ENCODE measurements at regions not wholly inside any gene's neighbourhood (a gene's known extent, or its start where the extent isn't known, plus 50 kb on each side); places are given as distances from the start of the nearest gene placed in this dataset.

DNA sequence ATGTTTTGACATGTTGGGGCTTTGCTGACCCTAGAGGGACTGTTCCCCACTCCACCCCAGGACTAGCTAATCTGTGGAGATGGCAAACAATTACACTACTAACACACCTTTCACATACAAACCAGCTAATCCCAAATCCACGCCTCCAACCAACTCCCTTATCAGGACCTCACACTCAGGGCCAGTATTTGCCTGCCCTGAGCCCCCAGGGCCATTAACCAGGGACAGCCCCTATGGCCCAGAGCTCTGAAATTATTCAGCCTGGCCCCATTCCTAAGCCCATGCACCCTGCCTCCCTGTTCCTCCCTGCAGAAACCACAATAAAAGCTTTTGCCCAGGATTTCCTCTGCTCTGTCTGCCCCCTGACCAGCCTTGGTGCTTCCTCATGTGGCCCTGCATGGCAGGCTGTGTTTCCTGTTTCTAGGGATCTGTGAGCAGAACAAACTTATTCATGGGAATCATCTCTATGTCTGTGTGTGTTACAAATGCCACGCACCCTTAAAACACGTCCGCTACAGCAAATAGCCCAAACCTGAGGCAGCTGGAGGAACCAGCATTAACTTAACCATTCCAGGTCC is 121.2 kb downstream of the PXDC1 start:
- ATAC-seq, result no peak
- DNase-seq, result no peak
- no peaks in the 10 kb centered on the region for H3K9me3 Mint-ChIP-seq
- peaks cover 32% of the 10 kb centered on the region for H3K27me3 Mint-ChIP-seq (ENCODE audit: low read depth)
- H3K4me3 Mint-ChIP-seq, result no peak overlapping the region
- H3K4me1 Mint-ChIP-seq (ENCODE audit: low read depth), result peaks cover 3% of the 10 kb centered on the region
- no peaks in the 10 kb centered on the region for H3K36me3 Mint-ChIP-seq (ENCODE audit: insufficient read depth)

DNA sequence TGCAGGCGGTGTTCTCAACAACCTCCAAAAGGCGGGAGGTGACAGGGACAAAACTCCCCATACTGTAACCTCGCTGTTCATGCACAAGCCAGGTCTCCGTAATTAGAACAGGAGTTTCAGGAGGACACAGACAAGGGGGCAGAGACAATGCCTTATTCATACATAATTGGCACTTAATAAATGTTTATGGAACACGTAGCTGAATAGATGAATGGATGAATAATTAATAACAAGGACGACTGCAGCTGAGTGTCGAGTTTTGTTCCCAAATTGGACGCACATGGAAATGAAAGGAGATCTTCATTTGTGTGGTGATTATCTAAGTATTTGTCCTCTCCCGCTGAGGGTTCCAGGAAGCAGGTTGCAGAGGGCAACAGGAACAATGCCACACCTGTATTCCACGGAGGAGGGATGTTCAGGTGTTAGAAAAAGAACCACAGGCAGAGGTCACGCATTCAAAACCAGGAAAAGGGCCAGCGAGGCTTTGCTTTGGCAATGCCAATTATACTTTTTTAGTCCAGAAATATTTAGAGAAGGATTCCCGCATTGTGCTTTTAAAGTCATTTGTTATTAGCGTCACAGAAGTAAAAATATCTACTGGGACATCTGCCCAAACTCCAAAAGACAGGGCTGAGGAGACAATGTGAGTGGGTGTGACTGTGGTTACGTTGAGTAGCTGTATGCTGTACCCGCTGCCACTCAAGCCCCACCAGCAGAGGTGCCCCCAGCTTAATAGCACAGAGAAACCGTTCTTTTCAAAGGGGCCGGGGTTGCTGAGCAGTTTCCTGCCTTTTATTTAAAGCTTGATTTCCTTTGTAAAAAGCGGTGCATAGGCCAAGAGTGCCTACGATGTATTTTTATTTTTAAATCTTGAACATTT is 123.3 kb downstream of the PXDC1 start:
- peak in 1 of 2 donors; percentile 32 for ATAC-seq
- Mint-ChIP-seq H3K9me3 (no peaks in the 10 kb centered on the region), H3K27me3 (ENCODE audit: low read depth) (peaks cover 42% of the 10 kb centered on the region), H3K4me3 (no peak overlapping the region), H3K4me1 (ENCODE audit: low read depth) (peaks cover 6% of the 10 kb centered on the region), H3K36me3 (ENCODE audit: insufficient read depth) (no peaks in the 10 kb centered on the region)
- no peak for DNase-seq

DNA sequence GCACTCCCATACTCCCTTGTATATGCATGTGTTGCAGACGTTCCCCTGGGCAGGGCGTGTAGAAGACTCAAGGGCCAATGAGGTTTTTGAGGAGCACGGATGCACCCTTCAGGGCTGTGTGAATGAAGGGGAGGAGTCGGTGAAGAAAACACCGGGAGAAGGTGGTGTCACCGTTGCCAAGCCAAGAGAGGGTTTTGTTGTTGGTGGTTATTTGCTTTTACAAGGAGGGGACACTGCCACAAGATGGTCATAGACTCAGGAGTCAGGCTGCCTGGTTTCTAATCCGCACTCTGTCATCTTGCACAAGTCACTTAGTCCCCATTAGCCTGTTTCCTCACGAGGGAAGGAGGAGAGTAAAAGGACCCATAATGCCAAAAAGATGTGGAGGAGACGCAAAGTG is 124.0 kb downstream of the PXDC1 start:
- no peaks in the 10 kb centered on the region for H3K36me3 Mint-ChIP-seq (ENCODE audit: insufficient read depth)
- no peaks in the 10 kb centered on the region for H3K9me3 Mint-ChIP-seq
- DNase-seq (no peak), ATAC-seq (no peak)
- peaks cover 6% of the 10 kb centered on the region for H3K4me1 Mint-ChIP-seq (ENCODE audit: low read depth)
- no peak overlapping the region for H3K4me3 Mint-ChIP-seq
- peaks cover 43% of the 10 kb centered on the region for H3K27me3 Mint-ChIP-seq (ENCODE audit: low read depth)

DNA sequence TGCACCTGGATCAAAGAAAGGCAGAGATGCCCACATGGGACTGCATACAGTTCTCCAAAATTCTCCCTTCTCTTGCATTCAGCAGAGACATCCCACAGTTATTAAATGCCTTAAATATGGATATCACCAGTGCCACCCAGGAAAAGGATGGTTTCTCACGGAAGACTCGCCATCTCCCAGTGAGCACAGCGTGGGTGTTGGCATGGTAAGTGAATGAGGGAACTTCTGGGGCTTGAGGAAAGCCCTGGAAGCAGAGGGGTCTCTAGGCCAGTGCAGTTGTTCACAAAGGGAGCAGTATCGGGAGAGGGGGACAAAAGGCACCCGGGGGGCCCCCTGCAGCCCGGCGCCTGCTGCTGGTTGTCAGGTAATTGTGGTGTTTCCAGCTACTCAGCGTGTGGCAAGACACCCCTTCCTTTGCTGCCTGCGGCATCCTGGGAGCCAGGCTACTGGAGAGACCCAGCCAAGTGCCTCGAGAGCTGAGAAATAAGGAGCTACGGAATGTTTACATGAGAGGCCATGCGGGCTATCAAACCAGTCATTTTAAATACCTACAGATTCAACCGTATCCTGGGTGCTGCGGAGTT is 125.4 kb downstream of the PXDC1 start:
- Mint-ChIP-seq H3K4me3 (no peak overlapping the region), H3K4me1 (ENCODE audit: low read depth) (peaks cover 6% of the 10 kb centered on the region), H3K36me3 (ENCODE audit: insufficient read depth) (no peaks in the 10 kb centered on the region), H3K27me3 (ENCODE audit: low read depth) (peaks cover 43% of the 10 kb centered on the region), H3K9me3 (no peaks in the 10 kb centered on the region)
- DNase-seq (no peak), ATAC-seq (no peak)

DNA sequence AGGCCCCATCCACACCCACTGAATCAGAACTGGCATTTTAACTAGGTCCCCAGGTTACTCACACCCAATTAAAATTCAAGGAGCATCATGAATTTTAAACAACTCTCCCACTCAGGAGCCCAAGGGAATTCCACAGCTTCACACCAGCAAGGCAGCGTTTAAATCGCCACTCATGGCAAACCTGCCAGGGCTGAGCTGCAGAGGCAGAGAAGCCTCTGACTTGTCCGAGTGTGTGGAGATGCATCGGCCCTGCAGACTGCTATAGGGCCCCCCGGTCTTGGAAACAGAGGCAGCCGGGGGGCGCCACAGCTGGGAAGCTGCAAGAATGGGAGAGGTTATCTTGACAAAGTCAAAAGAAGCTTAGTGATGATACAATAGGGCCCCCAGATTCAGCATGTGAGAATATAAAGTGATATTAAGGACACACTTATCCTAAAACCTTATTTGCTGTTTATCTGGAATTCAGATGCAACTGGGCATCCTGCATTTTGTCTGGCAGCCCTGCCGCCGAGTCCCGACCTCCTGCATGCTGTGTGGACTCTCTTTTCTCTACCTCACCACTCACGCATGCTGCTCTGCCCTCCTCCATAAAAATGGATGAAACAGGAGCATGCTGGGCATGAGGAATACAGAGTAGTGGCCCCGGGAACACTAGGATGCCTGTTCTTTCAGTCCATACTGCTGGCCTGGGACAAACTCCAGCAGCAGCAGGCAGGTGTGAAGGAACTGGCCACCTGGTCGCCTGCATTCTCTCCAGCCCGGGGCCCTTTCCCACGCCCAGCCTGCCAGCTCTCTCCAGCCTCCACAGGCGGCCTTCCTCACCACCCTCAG is 126.1 kb downstream of the PXDC1 start:
- Mint-ChIP-seq H3K9me3 (no peaks in the 10 kb centered on the region), H3K4me1 (ENCODE audit: low read depth) (peaks cover 6% of the 10 kb centered on the region), H3K36me3 (ENCODE audit: insufficient read depth) (no peaks in the 10 kb centered on the region), H3K4me3 (no peak overlapping the region), H3K27me3 (ENCODE audit: low read depth) (peaks cover 43% of the 10 kb centered on the region)
- ATAC-seq, result no peak
- DNase-seq, result no peak

DNA sequence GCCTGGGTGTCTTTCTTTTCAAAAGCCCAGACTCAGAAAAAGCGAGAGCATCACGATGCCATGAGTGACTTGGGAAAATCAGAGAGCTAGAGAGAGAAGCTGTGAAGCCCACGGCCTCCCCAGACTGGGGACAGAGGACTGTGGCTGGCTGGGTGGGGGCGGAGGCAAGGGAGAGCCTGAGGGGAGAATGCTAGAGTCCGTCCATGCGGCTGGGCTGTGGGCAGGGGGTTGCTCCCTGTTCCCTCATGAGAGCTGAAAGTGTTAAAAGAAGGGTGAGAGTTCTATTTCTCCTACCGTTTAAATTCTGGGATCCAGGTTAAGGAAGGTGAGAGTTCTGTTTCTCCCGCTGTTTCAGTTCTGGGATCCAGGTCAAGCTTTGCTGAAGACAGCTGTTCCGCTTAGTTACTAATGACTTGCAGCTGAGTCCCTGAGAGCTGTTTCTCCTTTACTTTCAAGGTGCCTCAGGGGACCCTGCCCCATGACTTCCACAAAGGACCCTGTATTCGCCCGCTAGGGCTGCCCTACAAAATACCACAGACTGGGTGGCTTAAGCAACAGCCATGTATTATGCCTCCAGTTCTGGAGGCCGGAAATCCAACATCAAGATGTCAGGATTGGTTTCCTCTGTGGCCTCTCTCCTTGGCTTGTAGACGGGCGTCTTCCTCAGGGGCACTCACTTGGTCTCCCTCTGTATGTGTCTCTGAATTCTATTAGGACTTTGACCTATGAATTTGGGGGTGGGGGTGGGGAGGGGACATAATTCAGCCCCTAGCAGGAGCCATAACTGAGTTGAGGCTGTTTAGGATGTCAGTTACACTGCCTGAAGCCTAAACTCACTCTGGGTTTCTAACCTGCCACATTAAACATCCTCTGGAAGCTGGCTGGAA is 127.0 kb downstream of the PXDC1 start:
- DNase-seq (no peak), ATAC-seq (no peak)
- no peaks in the 10 kb centered on the region for H3K9me3 Mint-ChIP-seq
- no peaks in the 10 kb centered on the region for H3K36me3 Mint-ChIP-seq (ENCODE audit: insufficient read depth)
- no peak overlapping the region for H3K4me3 Mint-ChIP-seq
- H3K27me3 Mint-ChIP-seq (ENCODE audit: low read depth), result peaks cover 43% of the 10 kb centered on the region
- peaks cover 6% of the 10 kb centered on the region for H3K4me1 Mint-ChIP-seq (ENCODE audit: low read depth)

DNA sequence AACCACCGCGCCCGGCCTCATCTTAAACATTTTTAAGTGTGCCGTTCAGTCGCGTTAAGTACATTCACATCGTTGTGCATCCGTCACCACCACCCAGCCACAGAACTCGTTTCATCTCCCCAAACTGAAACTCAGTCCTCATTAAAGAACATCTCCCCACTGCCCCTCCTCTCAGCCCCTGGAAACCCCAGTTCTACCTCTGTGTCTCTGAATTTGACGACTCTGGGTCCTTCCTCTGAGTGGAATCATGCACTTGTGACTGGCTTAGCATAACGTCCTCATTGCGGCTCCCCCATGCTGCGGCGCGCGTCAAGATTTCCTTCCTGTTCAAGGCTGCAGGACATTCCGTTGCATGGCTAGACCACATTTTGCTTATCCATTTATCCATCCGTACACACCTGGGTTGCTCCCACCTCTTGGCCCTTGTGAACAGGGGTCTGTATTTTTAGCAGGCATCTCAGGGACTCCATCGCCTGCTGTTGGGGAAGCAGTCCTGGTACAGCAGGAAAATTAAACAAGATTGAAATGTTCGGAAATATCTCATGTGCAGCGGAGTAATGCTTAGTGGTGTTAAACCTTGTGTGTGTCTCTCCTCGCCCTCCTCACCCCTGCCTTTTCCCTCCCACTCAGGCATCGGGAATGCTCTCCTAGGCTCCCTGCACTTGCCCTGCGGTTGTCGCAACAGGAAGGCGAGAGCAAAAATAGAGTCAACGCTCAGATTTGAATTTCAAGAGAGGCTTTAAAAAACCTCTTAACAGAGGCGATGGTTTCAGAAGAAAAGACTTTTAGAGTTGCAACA is 127.9 kb downstream of the PXDC1 start:
- Mint-ChIP-seq H3K4me3 (no peak overlapping the region), H3K9me3 (no peaks in the 10 kb centered on the region), H3K36me3 (ENCODE audit: insufficient read depth) (no peaks in the 10 kb centered on the region), H3K4me1 (ENCODE audit: low read depth) (peaks cover 6% of the 10 kb centered on the region), H3K27me3 (ENCODE audit: low read depth) (peaks cover 35% of the 10 kb centered on the region)
- ATAC-seq, result peak; percentile 43 to 66
- DNase-seq, result no peak

DNA sequence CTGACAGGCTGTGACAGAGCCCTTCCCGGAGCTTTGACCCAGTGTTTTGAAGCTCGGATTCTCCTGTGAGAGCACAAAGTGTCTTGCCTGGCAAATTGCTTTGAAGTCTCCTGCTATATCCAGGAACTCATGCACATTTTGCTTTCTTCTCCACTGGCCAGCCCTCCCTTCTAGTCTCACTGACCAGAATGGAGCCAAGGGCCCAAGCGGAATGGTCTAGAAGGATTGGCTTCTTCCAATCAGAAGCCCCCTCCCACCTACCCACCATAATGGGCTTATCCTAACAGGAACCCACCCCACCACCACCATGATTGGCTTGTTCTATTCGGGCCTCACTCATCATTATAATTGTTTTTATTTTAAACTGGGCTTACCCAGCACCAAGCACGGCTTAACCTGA is 130.1 kb downstream of the PXDC1 start:
- H3K36me3 Mint-ChIP-seq (ENCODE audit: insufficient read depth), result no peaks in the 10 kb centered on the region
- ATAC-seq (no peak), DNase-seq (no peak)
- H3K9me3 Mint-ChIP-seq, result no peaks in the 10 kb centered on the region
- peaks cover 21% of the 10 kb centered on the region for H3K27me3 Mint-ChIP-seq (ENCODE audit: low read depth)
- peaks cover 3% of the 10 kb centered on the region for H3K4me1 Mint-ChIP-seq (ENCODE audit: low read depth)
- H3K4me3 Mint-ChIP-seq, result no peak overlapping the region

DNA sequence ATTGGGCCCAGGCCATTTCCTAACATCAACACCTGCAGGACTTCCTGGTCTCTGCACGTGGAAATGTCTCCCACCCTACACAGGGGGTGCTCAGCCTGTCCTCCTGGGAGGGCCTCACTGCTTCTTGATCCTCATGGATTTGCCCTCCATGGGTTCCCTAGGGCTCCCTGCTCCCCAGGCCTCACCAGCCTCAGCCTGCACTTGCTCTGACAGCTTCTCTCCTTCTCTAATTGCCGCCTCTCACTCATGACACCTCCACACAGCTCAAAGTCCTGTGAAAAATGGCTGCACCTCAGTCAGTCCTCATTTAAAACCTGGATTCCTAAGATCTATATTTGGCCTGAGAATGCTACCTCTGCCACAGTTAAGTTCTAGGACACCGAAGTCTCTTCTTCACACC is 130.6 kb downstream of the PXDC1 start:
- ATAC-seq, result no peak
- H3K27me3 Mint-ChIP-seq (ENCODE audit: low read depth), result peaks cover 20% of the 10 kb centered on the region

DNA sequence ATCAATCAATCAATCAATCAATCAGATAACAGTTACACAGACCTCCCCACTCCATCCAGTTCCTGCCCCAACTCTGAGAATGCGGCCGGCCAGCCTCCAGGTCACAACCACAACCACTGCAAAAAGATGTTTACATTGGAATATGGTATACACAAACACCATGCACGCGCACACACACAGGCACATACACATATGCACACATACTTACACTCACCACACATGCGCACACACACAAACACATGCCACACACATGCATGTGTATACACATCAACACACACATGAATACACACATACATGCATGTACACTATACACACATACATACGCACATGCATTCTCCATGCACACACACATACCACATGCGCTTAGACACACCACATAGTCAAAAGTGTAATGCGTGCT is 131.1 kb downstream of the PXDC1 start:
- ATAC-seq (no peak), DNase-seq (no peak)
- Mint-ChIP-seq H3K36me3 (ENCODE audit: insufficient read depth) (no peaks in the 10 kb centered on the region), H3K4me3 (no peak overlapping the region), H3K9me3 (no peaks in the 10 kb centered on the region), H3K4me1 (ENCODE audit: low read depth) (peaks cover 3% of the 10 kb centered on the region), H3K27me3 (ENCODE audit: low read depth) (peaks cover 15% of the 10 kb centered on the region)

More for the DNA sequence above, 130.6 kb downstream of the PXDC1 start:
- no peaks in the 10 kb centered on the region for H3K36me3 Mint-ChIP-seq (ENCODE audit: insufficient read depth)
- no peak for DNase-seq
- H3K9me3 Mint-ChIP-seq, result no peaks in the 10 kb centered on the region
- H3K4me1 Mint-ChIP-seq (ENCODE audit: low read depth), result peaks cover 3% of the 10 kb centered on the region
- no peak overlapping the region for H3K4me3 Mint-ChIP-seq

DNA sequence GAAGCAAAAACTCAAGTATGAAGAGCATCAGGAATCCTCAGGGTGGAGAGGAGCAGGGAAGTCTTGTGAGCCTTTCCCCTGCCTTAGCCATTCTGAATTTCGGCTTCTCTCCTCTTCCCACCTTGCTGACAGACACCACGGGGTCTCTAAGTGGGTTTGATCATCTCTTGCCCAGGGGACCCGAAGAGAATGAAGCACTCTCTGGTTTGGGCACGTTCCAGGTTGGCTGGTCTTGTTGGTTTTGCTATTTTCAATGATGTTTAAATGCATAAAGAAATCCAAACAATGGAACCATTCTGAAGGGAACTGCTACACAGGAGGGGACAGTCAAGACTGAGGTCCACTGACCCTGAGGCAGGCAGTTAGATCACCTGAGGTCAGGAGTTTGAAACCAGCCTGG is 131.7 kb downstream of the PXDC1 start:
- H3K36me3 Mint-ChIP-seq (ENCODE audit: insufficient read depth), result no peaks in the 10 kb centered on the region
- ATAC-seq, result no peak
- no peak for DNase-seq
- H3K9me3 Mint-ChIP-seq, result no peaks in the 10 kb centered on the region
- H3K4me1 Mint-ChIP-seq (ENCODE audit: low read depth), result peaks cover 3% of the 10 kb centered on the region
- no peak overlapping the region for H3K4me3 Mint-ChIP-seq
- peaks cover 11% of the 10 kb centered on the region for H3K27me3 Mint-ChIP-seq (ENCODE audit: low read depth)

DNA sequence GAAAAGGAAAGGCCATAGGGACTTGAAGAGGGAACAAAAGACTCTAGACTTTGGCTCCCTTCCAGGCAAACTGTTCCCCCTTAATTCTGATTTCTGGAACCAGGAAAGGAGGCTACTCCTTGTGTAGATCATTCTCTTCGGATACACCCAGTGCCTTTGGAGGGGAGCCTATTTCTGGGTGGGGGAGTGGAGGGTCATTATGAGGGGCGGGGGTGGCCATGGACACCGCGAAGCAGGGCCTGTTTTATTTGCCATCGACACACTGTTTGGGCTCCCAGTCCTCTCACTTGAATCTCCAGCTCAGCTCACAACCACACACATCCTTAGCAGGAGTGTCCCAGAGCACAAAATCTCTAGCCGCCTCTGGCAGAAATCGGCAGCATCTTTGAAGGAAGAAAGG is 132.3 kb downstream of the PXDC1 start:
- no peak for DNase-seq
- no peak for ATAC-seq
- H3K27me3 Mint-ChIP-seq (ENCODE audit: low read depth), result peaks cover 12% of the 10 kb centered on the region
- no peak overlapping the region for H3K4me3 Mint-ChIP-seq
- H3K4me1 Mint-ChIP-seq (ENCODE audit: low read depth), result peaks cover 3% of the 10 kb centered on the region
- no peaks in the 10 kb centered on the region for H3K36me3 Mint-ChIP-seq (ENCODE audit: insufficient read depth)
- no peaks in the 10 kb centered on the region for H3K9me3 Mint-ChIP-seq

DNA sequence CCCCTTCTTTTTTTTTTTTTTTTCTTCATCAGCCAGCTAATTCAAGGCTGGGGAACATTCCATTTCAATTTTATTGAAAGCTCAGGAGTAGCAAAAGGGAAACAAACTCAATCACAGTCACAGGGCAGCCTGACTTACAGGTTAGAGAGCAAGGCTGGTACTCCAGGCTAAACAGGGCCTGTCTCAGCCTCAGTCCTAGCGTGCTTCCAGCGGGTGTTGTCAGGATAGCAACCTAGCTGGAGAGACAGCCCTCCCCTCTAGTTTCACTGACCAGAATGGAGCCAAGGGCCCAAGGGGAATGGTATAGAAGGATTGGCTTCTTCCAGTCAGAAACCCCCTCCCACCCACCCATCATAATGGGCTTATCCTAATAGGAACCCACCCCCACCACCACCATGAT is 132.9 kb downstream of the PXDC1 start:
- Mint-ChIP-seq H3K4me3 (no peak overlapping the region), H3K9me3 (no peaks in the 10 kb centered on the region), H3K27me3 (ENCODE audit: low read depth) (peaks cover 8% of the 10 kb centered on the region), H3K36me3 (ENCODE audit: insufficient read depth) (no peaks in the 10 kb centered on the region), H3K4me1 (ENCODE audit: low read depth) (peaks cover 3% of the 10 kb centered on the region)
- ATAC-seq, result no peak
- no peak for DNase-seq
